ENCODE measurements at regions not wholly inside any gene's neighbourhood (a gene's known extent, or its start where the extent isn't known, plus 50 kb on each side); places are given as distances from the start of the nearest gene placed in this dataset.

DNA sequence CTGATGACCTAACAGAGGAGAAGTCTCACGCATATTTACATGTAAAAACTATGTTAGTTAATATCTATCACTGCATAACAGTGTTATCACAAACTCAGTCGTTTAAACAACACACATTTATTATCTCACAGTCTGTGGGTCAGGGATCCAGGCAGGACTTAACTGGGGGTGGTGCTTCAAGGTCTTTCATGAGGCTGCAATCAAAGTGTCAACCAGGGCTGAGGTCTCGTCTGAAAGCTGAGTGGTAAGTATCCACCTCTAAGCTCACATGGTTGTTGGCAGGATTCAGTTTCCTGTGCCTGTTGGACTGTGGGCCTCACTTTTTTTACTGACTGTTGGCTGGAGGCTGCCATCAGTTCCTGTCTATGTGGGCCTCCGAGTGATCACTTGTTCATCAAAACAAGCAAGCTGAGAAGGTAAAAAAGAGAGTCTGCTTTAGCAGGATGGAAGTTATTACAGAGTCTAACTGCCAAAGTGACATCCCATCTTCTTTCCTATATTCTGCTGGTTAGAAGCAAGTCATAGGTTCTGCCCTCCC lies 188.6 kb downstream of the CARTPT start:
- TF ChIP-seq, protein P1, sequence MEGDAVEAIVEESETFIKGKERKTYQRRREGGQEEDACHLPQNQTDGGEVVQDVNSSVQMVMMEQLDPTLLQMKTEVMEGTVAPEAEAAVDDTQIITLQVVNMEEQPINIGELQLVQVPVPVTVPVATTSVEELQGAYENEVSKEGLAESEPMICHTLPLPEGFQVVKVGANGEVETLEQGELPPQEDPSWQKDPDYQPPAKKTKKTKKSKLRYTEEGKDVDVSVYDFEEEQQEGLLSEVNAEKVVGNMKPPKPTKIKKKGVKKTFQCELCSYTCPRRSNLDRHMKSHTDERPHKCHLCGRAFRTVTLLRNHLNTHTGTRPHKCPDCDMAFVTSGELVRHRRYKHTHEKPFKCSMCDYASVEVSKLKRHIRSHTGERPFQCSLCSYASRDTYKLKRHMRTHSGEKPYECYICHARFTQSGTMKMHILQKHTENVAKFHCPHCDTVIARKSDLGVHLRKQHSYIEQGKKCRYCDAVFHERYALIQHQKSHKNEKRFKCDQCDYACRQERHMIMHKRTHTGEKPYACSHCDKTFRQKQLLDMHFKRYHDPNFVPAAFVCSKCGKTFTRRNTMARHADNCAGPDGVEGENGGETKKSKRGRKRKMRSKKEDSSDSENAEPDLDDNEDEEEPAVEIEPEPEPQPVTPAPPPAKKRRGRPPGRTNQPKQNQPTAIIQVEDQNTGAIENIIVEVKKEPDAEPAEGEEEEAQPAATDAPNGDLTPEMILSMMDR (conservative IDR thresholded peaks at IDR 0.05): no peak
- TF ChIP-seq ZFX (IDR thresholded peaks at IDR 0.05): no peak

DNA sequence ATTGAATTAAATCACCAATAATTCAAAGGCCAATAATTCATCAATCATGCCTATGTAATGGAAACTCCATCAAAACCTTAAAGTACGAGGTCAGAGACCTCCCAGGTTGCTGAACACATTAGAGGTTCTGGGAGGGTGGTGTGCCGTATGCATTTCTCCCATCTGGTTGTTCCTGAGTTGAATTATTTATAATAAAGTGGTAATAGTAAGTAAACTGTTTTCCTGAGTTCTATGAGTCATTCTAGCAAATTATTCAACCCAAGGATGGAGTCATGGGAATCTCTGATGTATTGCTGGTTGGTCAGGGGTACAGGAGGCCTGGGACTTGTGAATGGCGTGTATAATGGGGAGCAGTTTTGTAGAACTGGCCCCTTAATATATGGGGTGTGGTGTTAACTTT lies 191.7 kb downstream of the CARTPT start:
- no peak for TF ChIP-seq ZFX (IDR thresholded peaks at IDR 0.05)
- TF ChIP-seq, protein P1 (conservative IDR thresholded peaks at IDR 0.05): no peak
- no peak overlapping the region for H3K27ac ChIP-seq

More for the DNA sequence above, 188.6 kb downstream of the CARTPT start:
- H3K27ac ChIP-seq: no peak overlapping the region

DNA sequence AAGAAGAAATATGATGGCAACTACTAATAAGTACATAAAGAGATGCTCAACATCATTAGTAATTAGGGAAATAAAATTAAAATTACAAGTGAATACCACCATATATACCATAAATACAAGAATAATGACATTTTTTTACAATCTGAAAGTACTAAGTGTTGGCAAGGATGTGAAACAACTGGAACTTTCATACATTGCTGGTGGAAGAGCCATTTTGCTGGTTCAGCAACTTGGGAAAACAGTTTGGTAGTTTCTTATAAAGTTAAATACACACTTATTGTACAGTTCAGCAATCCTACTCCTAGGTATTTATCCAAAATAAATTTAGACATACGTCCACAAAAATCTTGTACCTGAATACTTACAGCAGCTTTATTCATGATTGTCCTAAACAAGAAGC lies 192.9 kb downstream of the CARTPT start:
- H3K27ac ChIP-seq: no peak overlapping the region
- TF ChIP-seq ZFX (IDR thresholded peaks at IDR 0.05): no peak
- TF ChIP-seq, protein P1 (conservative IDR thresholded peaks at IDR 0.05): no peak

DNA sequence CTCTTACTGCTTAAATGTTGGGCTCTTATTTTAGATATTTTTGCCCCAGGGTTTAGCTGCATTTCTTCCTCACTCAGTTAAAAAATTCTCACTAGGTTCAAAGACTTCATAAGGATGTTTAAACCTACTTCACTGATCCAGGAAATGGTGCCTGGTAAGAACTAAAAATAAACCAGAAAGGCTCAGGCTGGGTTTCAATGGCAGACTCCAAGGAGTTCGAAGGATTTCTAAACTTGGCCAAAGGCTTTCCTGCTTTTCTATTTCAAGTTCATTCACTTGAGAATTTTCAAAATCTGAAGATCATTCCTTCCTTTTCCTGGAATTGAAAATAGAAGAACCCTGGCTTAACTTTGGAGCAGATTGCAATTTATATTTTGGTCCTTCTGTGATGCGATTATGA lies 193.0 kb upstream of the MAP1B start:
- TF ChIP-seq, protein P1 (conservative IDR thresholded peaks at IDR 0.05): no peak
- no peak for TF ChIP-seq ZFX (IDR thresholded peaks at IDR 0.05)
- no peak overlapping the region for H3K27ac ChIP-seq

DNA sequence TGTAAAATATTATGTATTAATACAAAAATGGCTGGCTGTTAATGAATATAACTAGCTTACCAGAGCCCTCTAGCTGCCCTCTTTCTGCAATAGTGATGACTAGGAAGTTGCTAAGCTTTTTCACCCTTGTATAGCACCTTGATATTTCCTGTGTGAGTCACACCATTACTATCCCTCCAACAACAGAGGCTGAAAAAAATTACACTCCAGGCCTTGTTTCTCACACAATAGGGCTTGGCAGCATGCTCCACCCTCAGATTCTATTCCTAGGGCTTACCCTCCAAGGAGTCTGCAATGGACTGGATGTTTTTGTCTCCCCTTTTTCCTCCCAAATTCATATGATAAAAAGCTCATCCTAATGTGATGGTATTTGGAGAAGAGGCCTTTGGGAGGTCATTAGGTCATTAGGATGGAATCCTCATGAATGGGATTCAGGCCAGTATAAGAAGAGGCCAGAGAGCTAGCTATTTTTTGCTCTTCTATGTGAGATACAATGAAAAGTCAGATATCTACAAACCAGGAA lies 184.6 kb upstream of the MAP1B start:
- H3K27ac ChIP-seq: no peak overlapping the region
- TF ChIP-seq, protein P1 (conservative IDR thresholded peaks at IDR 0.05): no peak
- no peak for TF ChIP-seq ZFX (IDR thresholded peaks at IDR 0.05)

DNA sequence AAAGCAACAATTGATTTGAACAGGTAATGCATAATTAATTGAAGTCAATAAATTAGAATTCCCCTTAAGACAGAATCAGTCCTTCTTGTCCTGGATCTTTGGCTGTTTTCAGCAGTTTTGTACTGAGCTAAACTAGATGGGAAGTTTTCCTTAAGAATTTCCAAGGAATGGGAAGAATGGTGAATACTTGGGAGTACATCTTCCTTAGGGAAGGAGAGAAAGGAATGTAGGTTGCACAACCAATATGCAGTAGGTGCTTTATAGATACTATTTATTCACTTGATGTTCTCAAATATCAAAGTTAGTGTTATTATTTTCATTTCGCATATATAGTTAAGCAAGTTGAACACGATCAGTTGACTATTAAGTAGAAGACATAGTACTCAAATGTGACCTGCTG lies 183.5 kb upstream of the MAP1B start:
- no peak overlapping the region for H3K27ac ChIP-seq
- TF ChIP-seq ZFX (IDR thresholded peaks at IDR 0.05): no peak
- TF ChIP-seq, protein P1 (conservative IDR thresholded peaks at IDR 0.05): no peak

DNA sequence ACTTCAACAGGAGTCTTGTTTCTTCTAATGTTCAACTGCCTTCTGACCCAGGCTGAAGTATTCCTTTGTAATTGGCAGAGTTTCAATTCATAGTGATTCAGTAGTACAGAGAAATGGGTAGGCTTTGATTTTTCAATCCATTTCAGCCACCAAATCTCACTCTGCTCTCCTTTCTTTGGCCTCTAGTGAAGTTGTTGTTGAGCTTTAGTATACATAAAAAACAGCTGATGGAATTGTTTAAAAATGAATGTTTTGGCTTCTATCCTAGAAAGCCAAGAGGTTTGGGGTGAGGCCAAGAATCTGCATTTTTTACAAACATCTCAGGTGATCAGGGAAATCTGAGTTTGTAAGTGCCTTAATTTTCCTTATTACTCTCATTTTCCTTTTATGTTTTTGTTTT lies 182.9 kb upstream of the MAP1B start:
- no peak for TF ChIP-seq ZFX (IDR thresholded peaks at IDR 0.05)
- TF ChIP-seq, protein P1 (conservative IDR thresholded peaks at IDR 0.05): no peak
- no peak overlapping the region for H3K27ac ChIP-seq

Data from C4-2B (cell line).